ENCODE measurements at regions not wholly inside any gene's neighbourhood (a gene's known extent, or its start where the extent isn't known, plus 50 kb on each side); places are given as distances from the start of the nearest gene placed in this dataset.

DNA sequence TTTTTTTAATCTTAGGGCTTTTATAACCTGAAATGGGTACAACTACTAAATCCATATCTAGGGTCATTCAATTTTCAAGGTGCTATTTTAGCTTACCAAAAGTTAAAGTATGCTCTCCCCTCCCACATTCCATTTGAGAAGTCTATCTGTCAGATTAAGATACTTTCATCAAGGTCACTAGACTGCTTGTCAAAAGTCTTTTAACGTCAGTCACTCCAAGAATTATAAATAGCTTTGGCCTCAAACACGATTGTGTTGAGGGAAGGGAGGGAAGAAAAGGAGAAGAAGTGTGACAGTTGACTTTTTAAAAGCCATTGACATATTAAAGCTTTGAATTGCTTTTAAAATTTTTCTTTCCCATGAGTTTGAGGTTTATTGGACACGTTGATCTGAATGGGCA, 175.8 kb downstream of the PTGER3 start (continued):
- TF ChIP-seq, protein P1, sequence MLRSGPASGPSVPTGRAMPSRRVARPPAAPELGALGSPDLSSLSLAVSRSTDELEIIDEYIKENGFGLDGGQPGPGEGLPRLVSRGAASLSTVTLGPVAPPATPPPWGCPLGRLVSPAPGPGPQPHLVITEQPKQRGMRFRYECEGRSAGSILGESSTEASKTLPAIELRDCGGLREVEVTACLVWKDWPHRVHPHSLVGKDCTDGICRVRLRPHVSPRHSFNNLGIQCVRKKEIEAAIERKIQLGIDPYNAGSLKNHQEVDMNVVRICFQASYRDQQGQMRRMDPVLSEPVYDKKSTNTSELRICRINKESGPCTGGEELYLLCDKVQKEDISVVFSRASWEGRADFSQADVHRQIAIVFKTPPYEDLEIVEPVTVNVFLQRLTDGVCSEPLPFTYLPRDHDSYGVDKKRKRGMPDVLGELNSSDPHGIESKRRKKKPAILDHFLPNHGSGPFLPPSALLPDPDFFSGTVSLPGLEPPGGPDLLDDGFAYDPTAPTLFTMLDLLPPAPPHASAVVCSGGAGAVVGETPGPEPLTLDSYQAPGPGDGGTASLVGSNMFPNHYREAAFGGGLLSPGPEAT (IDR thresholded peaks at IDR 0.05; ENCODE audit: low read depth) = no peak
- TF ChIP-seq, protein P2, sequence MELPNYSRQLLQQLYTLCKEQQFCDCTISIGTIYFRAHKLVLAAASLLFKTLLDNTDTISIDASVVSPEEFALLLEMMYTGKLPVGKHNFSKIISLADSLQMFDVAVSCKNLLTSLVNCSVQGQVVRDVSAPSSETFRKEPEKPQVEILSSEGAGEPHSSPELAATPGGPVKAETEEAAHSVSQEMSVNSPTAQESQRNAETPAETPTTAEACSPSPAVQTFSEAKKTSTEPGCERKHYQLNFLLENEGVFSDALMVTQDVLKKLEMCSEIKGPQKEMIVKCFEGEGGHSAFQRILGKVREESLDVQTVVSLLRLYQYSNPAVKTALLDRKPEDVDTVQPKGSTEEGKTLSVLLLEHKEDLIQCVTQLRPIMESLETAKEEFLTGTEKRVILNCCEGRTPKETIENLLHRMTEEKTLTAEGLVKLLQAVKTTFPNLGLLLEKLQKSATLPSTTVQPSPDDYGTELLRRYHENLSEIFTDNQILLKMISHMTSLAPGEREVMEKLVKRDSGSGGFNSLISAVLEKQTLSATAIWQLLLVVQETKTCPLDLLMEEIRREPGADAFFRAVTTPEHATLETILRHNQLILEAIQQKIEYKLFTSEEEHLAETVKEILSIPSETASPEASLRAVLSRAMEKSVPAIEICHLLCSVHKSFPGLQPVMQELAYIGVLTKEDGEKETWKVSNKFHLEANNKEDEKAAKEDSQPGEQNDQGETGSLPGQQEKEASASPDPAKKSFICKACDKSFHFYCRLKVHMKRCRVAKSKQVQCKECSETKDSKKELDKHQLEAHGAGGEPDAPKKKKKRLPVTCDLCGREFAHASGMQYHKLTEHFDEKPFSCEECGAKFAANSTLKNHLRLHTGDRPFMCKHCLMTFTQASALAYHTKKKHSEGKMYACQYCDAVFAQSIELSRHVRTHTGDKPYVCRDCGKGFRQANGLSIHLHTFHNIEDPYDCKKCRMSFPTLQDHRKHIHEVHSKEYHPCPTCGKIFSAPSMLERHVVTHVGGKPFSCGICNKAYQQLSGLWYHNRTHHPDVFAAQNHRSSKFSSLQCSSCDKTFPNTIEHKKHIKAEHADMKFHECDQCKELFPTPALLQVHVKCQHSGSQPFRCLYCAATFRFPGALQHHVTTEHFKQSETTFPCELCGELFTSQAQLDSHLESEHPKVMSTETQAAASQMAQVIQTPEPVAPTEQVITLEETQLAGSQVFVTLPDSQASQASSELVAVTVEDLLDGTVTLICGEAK (IDR thresholded peaks at IDR 0.05; ENCODE audit: borderline replicate concordance) = no peak
- TF ChIP-seq IKZF2 (IDR thresholded peaks at IDR 0.05) (no peak), E4F1 (IDR thresholded peaks at IDR 0.05; ENCODE audit: borderline replicate concordance, partially characterized antibody) (no peak), BRCA1 (IDR thresholded peaks at IDR 0.05; ENCODE audit: low read depth, low read length) (no peak)
- TF ChIP-seq, protein P3, sequence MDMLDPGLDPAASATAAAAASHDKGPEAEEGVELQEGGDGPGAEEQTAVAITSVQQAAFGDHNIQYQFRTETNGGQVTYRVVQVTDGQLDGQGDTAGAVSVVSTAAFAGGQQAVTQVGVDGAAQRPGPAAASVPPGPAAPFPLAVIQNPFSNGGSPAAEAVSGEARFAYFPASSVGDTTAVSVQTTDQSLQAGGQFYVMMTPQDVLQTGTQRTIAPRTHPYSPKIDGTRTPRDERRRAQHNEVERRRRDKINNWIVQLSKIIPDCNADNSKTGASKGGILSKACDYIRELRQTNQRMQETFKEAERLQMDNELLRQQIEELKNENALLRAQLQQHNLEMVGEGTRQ (IDR thresholded peaks at IDR 0.05; ENCODE audit: borderline replicate concordance, low read depth, low read length) = no peak

Measured in GM12878 (cell line).